Subcutaneous abdominal adipose tissue (tissue), 5 donors: ENCODE measurements at regions not wholly inside any gene's neighbourhood (a gene's known extent, or its start where the extent isn't known, plus 50 kb on each side); places are given as distances from the start of the nearest gene placed in this dataset.

Source experiments
- H3K27ac ChIP-seq: one replicate; pipeline ENCODE4 v1.7.0; 2013; ENCODE audit warnings: low read depth, mild to moderate bottlenecking, inconsistent platforms, low read length, moderate library complexity
- H3K27me3 ChIP-seq, 5 donors: one replicate each; pipeline ENCODE4 v1.7.0; 2013; ENCODE audit warnings: low read length in 5 of 5, inconsistent platforms in 1 of 5; ENCODE audit not compliant: control insufficient read depth in 5 of 5, insufficient read depth in 4 of 5
- H3K36me3 ChIP-seq, 5 donors: one replicate each; pipeline ENCODE4 v1.7.0; 2013; ENCODE audit warnings: low read length in 5 of 5; ENCODE audit not compliant: control insufficient read depth in 5 of 5, insufficient read depth in 5 of 5
- H3K4me1 ChIP-seq, 5 donors: one replicate each; pipeline ENCODE4 v1.7.0; 2013; ENCODE audit warnings: low read length in 5 of 5, mild to moderate bottlenecking in 3 of 5, moderate library complexity in 1 of 5; ENCODE audit not compliant: control insufficient read depth in 5 of 5, insufficient read depth in 5 of 5
- H3K4me3 ChIP-seq, 5 donors: one replicate each; pipeline ENCODE4 v1.7.0; 2013; ENCODE audit warnings: low read length in 5 of 5, low read depth in 1 of 5
- H3K9ac ChIP-seq, 5 donors: one replicate each; pipeline ENCODE4 v1.7.0; 2013; ENCODE audit warnings: low read length in 5 of 5, mild to moderate bottlenecking in 4 of 5, moderate library complexity in 3 of 5
- H3K9me3 ChIP-seq, 5 donors: one replicate each; pipeline ENCODE4 v1.7.0; 2013; ENCODE audit warnings: low read length in 5 of 5; ENCODE audit not compliant: control insufficient read depth in 5 of 5
- donor health status: healthy.
- donor health status: healthy.
- donor health status: healthy.
- donor health status: healthy.
- donor health status: healthy.

GRCh38 chr15:35320158-35320780 lies 225.7 kb downstream of the DPH6 start:
- Histone ChIP-seq H3K9ac (no peak overlapping the region), H3K27ac (no peak overlapping the region), H3K27me3 (no peaks in the 10 kb centered on the region), H3K4me1 (no peaks in the 10 kb centered on the region), H3K4me3 (no peak overlapping the region), H3K9me3 (no peaks in the 10 kb centered on the region), H3K36me3 (no peaks in the 10 kb centered on the region)

GRCh38 chr15:35319354-35319753 lies 226.6 kb downstream of the DPH6 start:
- no peaks in the 10 kb centered on the region for H3K27me3 ChIP-seq
- no peak overlapping the region for H3K9ac ChIP-seq
- no peak overlapping the region for H3K4me3 ChIP-seq
- H3K36me3 ChIP-seq: peaks cover 0 to 2% (median 0%) of the 10 kb centered on the region in 5 donors
- no peak overlapping the region for H3K27ac ChIP-seq
- H3K9me3 ChIP-seq: no peaks in the 10 kb centered on the region
- H3K4me1 ChIP-seq: no peaks in the 10 kb centered on the region

- H3K9ac ChIP-seq: no peak overlapping the region
- no peaks in the 10 kb centered on the region for H3K4me1 ChIP-seq
- no peak overlapping the region for H3K27ac ChIP-seq
- H3K4me3 ChIP-seq: no peak overlapping the region
- no peaks in the 10 kb centered on the region for H3K27me3 ChIP-seq
- peaks cover 0 to 2% (median 0%) of the 10 kb centered on the region in 5 donors for H3K36me3 ChIP-seq
- H3K9me3 ChIP-seq: no peaks in the 10 kb centered on the region
Observed at GRCh38 chr15:35317217-35317616, 228.7 kb downstream of the DPH6 start.

- H3K36me3 ChIP-seq: peaks cover 0 to 2% (median 0%) of the 10 kb centered on the region in 5 donors
- H3K27ac ChIP-seq: no peak overlapping the region
- no peak overlapping the region for H3K4me3 ChIP-seq
- no peaks in the 10 kb centered on the region for H3K27me3 ChIP-seq
- peaks cover 0 to 6% (median 0%) of the 10 kb centered on the region in 5 donors for H3K4me1 ChIP-seq
- no peaks in the 10 kb centered on the region for H3K9me3 ChIP-seq
- no peak overlapping the region for H3K9ac ChIP-seq
Observed at GRCh38 chr15:35312344-35312743, 227.2 kb upstream of the NANOGP8 start.

- H3K36me3 ChIP-seq: peaks cover 0 to 2% (median 0%) of the 10 kb centered on the region in 5 donors
- no peaks in the 10 kb centered on the region for H3K27me3 ChIP-seq
- H3K9ac ChIP-seq: no peak overlapping the region
- H3K27ac ChIP-seq: no peak overlapping the region
- no peak overlapping the region for H3K4me3 ChIP-seq
- H3K4me1 ChIP-seq: peaks cover 0 to 6% (median 0%) of the 10 kb centered on the region in 5 donors
- no peaks in the 10 kb centered on the region for H3K9me3 ChIP-seq
Observed at GRCh38 chr15:35311615-35312014, 226.5 kb upstream of the NANOGP8 start.

- Histone ChIP-seq H3K4me3 (no peak overlapping the region), H3K4me1 (peaks cover 0 to 9% (median 8%) of the 10 kb centered on the region in 5 donors), H3K27ac (no peak overlapping the region), H3K9ac (no peak overlapping the region), H3K9me3 (no peaks in the 10 kb centered on the region), H3K27me3 (no peaks in the 10 kb centered on the region), H3K36me3 (peaks cover 0 to 2% (median 0%) of the 10 kb centered on the region in 5 donors)
Observed at GRCh38 chr15:35309886-35310285, 224.8 kb upstream of the NANOGP8 start.

GRCh38 chr15:35308802-35309201 lies 223.7 kb upstream of the NANOGP8 start:
- H3K27me3 ChIP-seq: no peaks in the 10 kb centered on the region
- no peak overlapping the region for H3K9ac ChIP-seq
- no peaks in the 10 kb centered on the region for H3K36me3 ChIP-seq
- no peaks in the 10 kb centered on the region for H3K9me3 ChIP-seq
- no peak overlapping the region for H3K27ac ChIP-seq
- no peak overlapping the region for H3K4me3 ChIP-seq
- H3K4me1 ChIP-seq: peaks cover 0 to 9% (median 8%) of the 10 kb centered on the region in 5 donors

GRCh38 chr15:35307676-35308075 lies 222.6 kb upstream of the NANOGP8 start:
- Histone ChIP-seq H3K36me3 (no peaks in the 10 kb centered on the region), H3K4me3 (no peak overlapping the region), H3K9ac (no peak overlapping the region), H3K9me3 (no peaks in the 10 kb centered on the region), H3K27me3 (no peaks in the 10 kb centered on the region), H3K4me1 (peaks cover 0 to 9% (median 8%) of the 10 kb centered on the region in 5 donors), H3K27ac (no peak overlapping the region)

GRCh38 chr15:35307026-35307425 lies 221.9 kb upstream of the NANOGP8 start:
- peaks cover 0 to 9% (median 8%) of the 10 kb centered on the region in 5 donors for H3K4me1 ChIP-seq
- no peaks in the 10 kb centered on the region for H3K27me3 ChIP-seq
- no peak overlapping the region for H3K4me3 ChIP-seq
- no peaks in the 10 kb centered on the region for H3K36me3 ChIP-seq
- H3K9me3 ChIP-seq: no peaks in the 10 kb centered on the region
- H3K9ac ChIP-seq: no peak overlapping the region
- H3K27ac ChIP-seq: no peak overlapping the region

- Histone ChIP-seq H3K9ac (no peak overlapping the region), H3K9me3 (no peaks in the 10 kb centered on the region), H3K4me1 (peaks cover 0 to 9% (median 8%) of the 10 kb centered on the region in 5 donors), H3K4me3 (no peak overlapping the region), H3K27me3 (no peaks in the 10 kb centered on the region), H3K36me3 (no peaks in the 10 kb centered on the region), H3K27ac (no peak overlapping the region)
Observed at GRCh38 chr15:35306361-35306981, 221.4 kb upstream of the NANOGP8 start.
